Lower leg skin (tissue), 4 donors: ENCODE measurements at regions not wholly inside any gene's neighbourhood (a gene's known extent, or its start where the extent isn't known, plus 50 kb on each side); places are given as distances from the start of the nearest gene placed in this dataset.

Source experiments
- DNase-seq, 2 donors: peaks; one replicate each; pipeline ENCODE4 v3.0.0-alpha.2; 2019; ENCODE audit warnings: low spot score in 2 of 2
- H3K4me3 ChIP-seq: fragments of 200-600 bp; sonication (generic); 2 replicates; pipeline ENCODE4 v1.5.1; 2017; ENCODE audit warnings: mild to moderate bottlenecking, low read depth; ENCODE audit not compliant: poor library complexity, severe bottlenecking
- POLR2A ChIP-seq, 2 donors: fragments of 450-650 bp; IDR thresholded peaks; one replicate each; pipeline ENCODE4 v1.6.1; 2016 to 2017; ENCODE audit warnings: antibody characterized with exemption in 2 of 2, mild to moderate bottlenecking in 1 of 2, moderate library complexity in 1 of 2
- WGBS, 2 donors: methylation state at CpG; one replicate each; pipeline ENCODE4 v1.1.5; 2018; 5-methylcytosine and 5-hydroxymethylcytosine counted together
- intact Hi-C: fragments of 100-400 bp; cut with DNase I; formaldehyde crosslinking; loops from one replicate; pipeline ENCODE4 v1.15.0; 2023; ENCODE audit warnings: low total_unique reads
- TF ChIP-seq, protein P1 (sequence below), 3 donors: fragments of 450-650 bp; IDR thresholded peaks; one replicate each; pipeline ENCODE4 v1.5.1; 2016; ENCODE audit warnings: antibody characterized with exemption in 3 of 3, mild to moderate bottlenecking in 3 of 3, moderate library complexity in 2 of 3

DNA sequence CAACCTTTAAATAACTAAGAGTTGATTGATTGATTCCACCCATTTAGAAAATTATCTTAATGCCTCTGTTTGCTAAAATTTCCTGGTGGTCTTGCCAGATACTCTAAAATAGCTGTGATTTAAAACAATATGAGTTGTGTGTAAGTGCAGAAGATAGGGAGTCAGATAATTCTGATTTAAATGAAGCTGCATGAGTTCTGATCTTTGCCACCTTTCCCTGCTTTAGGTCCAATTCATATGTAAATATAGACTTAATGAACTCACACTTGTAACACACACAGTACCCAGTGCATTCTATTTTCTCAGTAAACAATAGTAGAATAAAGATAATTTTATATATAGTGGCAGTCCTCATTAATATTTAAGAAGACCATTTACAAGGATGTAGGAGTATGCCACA lies 981.8 kb downstream of the SLITRK1 start:
- no peak overlapping the region for H3K4me3 ChIP-seq
- DNase-seq, result no peak
- intact Hi-C loops, result no loop called here
- TF ChIP-seq, protein P1, sequence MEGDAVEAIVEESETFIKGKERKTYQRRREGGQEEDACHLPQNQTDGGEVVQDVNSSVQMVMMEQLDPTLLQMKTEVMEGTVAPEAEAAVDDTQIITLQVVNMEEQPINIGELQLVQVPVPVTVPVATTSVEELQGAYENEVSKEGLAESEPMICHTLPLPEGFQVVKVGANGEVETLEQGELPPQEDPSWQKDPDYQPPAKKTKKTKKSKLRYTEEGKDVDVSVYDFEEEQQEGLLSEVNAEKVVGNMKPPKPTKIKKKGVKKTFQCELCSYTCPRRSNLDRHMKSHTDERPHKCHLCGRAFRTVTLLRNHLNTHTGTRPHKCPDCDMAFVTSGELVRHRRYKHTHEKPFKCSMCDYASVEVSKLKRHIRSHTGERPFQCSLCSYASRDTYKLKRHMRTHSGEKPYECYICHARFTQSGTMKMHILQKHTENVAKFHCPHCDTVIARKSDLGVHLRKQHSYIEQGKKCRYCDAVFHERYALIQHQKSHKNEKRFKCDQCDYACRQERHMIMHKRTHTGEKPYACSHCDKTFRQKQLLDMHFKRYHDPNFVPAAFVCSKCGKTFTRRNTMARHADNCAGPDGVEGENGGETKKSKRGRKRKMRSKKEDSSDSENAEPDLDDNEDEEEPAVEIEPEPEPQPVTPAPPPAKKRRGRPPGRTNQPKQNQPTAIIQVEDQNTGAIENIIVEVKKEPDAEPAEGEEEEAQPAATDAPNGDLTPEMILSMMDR (IDR thresholded peaks at IDR 0.05), result no peak
- no peak for TF ChIP-seq POLR2A (IDR thresholded peaks at IDR 0.05)

DNA sequence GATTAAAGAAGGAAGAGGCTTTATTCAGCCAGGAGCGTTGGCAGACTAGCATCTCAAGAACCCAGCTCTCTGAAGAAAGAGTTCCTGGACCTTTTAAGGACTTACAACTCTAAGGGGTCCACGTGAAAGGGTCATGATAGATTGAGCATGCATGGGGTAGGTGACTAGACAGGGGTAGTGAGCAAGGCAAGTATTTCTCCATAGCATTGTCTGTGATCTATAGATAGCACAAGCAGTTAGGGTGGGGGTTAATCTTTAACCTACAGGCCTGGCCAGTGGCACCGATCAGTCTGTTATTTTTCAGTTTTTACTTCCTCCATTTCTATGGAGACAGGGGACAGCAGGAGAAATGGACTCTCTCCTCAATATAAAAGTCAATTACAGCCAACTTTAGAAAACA lies 983.7 kb downstream of the SLITRK1 start:
- no peak overlapping the region for H3K4me3 ChIP-seq
- DNase-seq, result no peak
- TF ChIP-seq, protein P1 (IDR thresholded peaks at IDR 0.05), result no peak
- no peak for TF ChIP-seq POLR2A (IDR thresholded peaks at IDR 0.05)
- 76 to 86% methylated on average over 3 of the region's 3 CpGs for WGBS, 2 donors
- intact Hi-C loops, result no loop called here

DNA sequence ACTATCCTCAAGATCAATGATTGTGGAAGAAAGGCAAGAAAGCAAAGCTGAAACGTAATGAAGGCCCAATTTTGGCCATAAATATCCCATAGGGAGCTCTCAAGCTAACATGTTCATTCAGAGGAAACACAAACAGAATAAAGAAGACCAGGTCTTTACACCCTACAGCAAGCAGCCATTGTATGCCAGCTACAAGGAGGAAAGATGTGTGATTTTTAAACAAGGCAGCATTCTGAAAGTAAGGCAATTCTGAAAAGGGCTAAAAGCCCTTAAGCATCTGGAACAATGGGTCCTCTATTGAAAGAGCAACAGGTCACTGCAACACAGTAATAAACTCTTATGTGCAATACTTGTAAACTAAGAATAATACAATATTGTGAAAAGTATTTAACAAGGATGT lies 1002.4 kb downstream of the SLITRK1 start:
- H3K4me3 ChIP-seq, result no peak overlapping the region
- intact Hi-C loops, result no loop called here
- no peak for DNase-seq
- 50 to 57% methylated on average over 1 of the region's 1 CpG for WGBS, 2 donors
- no peak for TF ChIP-seq POLR2A (IDR thresholded peaks at IDR 0.05)
- TF ChIP-seq, protein P1 (IDR thresholded peaks at IDR 0.05), result no peak

DNA sequence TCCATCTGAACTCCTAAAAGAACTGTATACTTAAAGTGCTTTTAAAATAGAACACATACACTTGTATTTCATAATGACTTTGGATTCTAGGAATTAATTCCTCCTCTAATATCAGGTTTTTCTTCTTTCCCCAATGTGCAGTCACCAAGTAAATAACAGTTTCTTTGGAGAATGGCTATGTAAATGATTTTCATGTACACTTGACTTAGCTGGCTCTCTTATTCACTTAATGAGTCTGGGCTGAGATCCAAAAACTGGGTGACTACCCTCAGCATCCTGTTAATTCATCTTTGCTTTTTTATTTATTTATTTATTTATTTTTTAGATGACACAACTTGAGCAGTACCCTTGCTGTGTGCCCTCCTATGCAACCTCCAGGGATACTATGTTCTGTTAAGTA lies 1003.7 kb downstream of the SLITRK1 start:
- TF ChIP-seq, protein P1 (IDR thresholded peaks at IDR 0.05), result no peak
- no peak for TF ChIP-seq POLR2A (IDR thresholded peaks at IDR 0.05)
- DNase-seq, result no peak
- H3K4me3 ChIP-seq, result no peak overlapping the region
- intact Hi-C loops, result no loop called here

DNA sequence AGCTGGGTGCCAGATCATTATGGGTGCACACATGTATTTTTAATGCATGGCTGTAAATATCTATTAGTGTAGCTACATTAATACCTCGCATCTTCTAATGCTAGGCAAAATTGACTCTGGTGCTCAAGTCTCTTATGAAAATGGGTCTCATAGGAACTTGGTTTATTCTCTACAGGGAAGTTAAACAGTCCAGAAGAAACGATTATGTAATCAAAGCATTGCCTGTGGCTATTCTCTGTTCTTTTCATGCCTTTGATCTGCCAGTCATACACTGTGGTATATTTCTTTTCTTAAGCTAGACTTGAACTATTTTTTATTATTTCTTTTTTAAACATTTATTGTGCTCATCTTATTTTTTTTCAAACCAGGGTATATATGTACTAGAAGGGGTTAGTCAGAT lies 1015.0 kb downstream of the SLITRK1 start:
- 38 to 49% methylated on average over 2 of the region's 2 CpGs for WGBS, 2 donors
- TF ChIP-seq, protein P1 (IDR thresholded peaks at IDR 0.05), result no peak
- TF ChIP-seq POLR2A (IDR thresholded peaks at IDR 0.05), result no peak
- DNase-seq, result no peak
- intact Hi-C loops, result no loop called here
- no peak overlapping the region for H3K4me3 ChIP-seq

DNA sequence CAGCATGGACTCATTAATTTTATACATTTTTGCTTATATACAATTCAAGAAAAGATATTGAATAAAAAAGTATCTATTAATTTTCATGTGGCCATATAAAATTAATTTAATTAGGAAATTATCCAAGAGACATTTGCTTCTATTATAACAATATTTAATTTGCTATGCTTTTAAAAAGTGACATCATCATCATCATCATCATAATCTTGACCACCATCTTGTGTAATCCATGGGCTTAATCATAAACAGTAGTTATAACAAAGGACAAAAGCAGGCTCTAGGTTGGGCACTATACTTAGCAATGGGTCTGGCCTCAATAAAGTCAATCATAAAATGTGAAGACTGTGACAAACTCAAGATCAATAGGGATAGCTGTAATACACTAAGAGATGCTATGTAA lies 1031.6 kb downstream of the SLITRK1 start:
- no peak overlapping the region for H3K4me3 ChIP-seq
- intact Hi-C loops, result no loop called here
- DNase-seq, result no peak
- TF ChIP-seq, protein P1 (IDR thresholded peaks at IDR 0.05), result no peak
- no peak for TF ChIP-seq POLR2A (IDR thresholded peaks at IDR 0.05)
